ENCODE measurements at regions not wholly inside any gene's neighbourhood (a gene's known extent, or its start where the extent isn't known, plus 50 kb on each side); places are given as distances from the start of the nearest gene placed in this dataset.
A peak's percentile ranks its signal among the peaks of the same experiment; 100 is the strongest.
"Not testable (repeated sequence)": the region's sequence is repeated elsewhere in the genome, so short reads cannot be mapped to it uniquely, and the experiment has no call there.

GRCh38 chr14:103279142-103280025, 54.7 kb upstream of the EIF5 start:
- WGBS, 2 experiments, result 28 to 29% methylated on average over 102 of the region's 102 CpGs
- H3K4me3 ChIP-seq (ENCODE audit: insufficient read depth, low read depth, low read length), result peak overlapping the region; percentile 10

GRCh38 chr14:103280278-103280928, 53.6 kb upstream of the EIF5 start:
- Histone ChIP-seq H3K27me3 (ENCODE audit: control insufficient read depth, insufficient read depth, low read length, poor library complexity, severe bottlenecking) (peaks cover 49% of the 10 kb centered on the region), H3K4me1 (ENCODE audit: control insufficient read depth, insufficient read depth, low read length) (no peaks in the 10 kb centered on the region), H3K9me3 (ENCODE audit: control insufficient read depth, low read length) (no peaks in the 10 kb centered on the region), H3K4me3 (ENCODE audit: insufficient read depth, low read depth, low read length) (no peak overlapping the region), H3K27ac (ENCODE audit: insufficient read depth, low read depth, low read length, poor library complexity, severe bottlenecking) (no peak overlapping the region), H3K36me3 (ENCODE audit: control insufficient read depth, insufficient read depth, low read length) (no peaks in the 10 kb centered on the region)
- 85% methylated on average over 15 of the region's 15 CpGs for WGBS, 2 experiments

More at GRCh38 chr14:103279142-103280025, 54.7 kb upstream of the EIF5 start:
- Histone ChIP-seq H3K9me3 (ENCODE audit: control insufficient read depth, low read length) (no peaks in the 10 kb centered on the region), H3K4me1 (ENCODE audit: control insufficient read depth, insufficient read depth, low read length) (no peaks in the 10 kb centered on the region), H3K27ac (ENCODE audit: insufficient read depth, low read depth, low read length, poor library complexity, severe bottlenecking) (no peak overlapping the region), H3K36me3 (ENCODE audit: control insufficient read depth, insufficient read depth, low read length) (no peaks in the 10 kb centered on the region), H3K27me3 (ENCODE audit: control insufficient read depth, insufficient read depth, low read length, poor library complexity, severe bottlenecking) (peaks cover 59% of the 10 kb centered on the region)

- Histone ChIP-seq H3K4me1 (ENCODE audit: control insufficient read depth, insufficient read depth, low read length) (no peaks in the 10 kb centered on the region), H3K27ac (ENCODE audit: insufficient read depth, low read depth, low read length, poor library complexity, severe bottlenecking) (no peak overlapping the region), H3K36me3 (ENCODE audit: control insufficient read depth, insufficient read depth, low read length) (no peaks in the 10 kb centered on the region), H3K9me3 (ENCODE audit: control insufficient read depth, low read length) (no peaks in the 10 kb centered on the region), H3K27me3 (ENCODE audit: control insufficient read depth, insufficient read depth, low read length, poor library complexity, severe bottlenecking) (peaks cover 45% of the 10 kb centered on the region), H3K4me3 (ENCODE audit: insufficient read depth, low read depth, low read length) (no peak overlapping the region)
- 79 to 80% methylated on average over 11 of the region's 11 CpGs for WGBS, 2 experiments
Observed at GRCh38 chr14:103281496-103282231, 52.4 kb upstream of the EIF5 start.

GRCh38 chr14:103282309-103282708, 51.7 kb upstream of the EIF5 start:
- H3K36me3 ChIP-seq (ENCODE audit: control insufficient read depth, insufficient read depth, low read length); H3K4me3 ChIP-seq (ENCODE audit: insufficient read depth, low read depth, low read length); H3K4me1 ChIP-seq (ENCODE audit: control insufficient read depth, insufficient read depth, low read length); H3K27ac ChIP-seq (ENCODE audit: insufficient read depth, low read depth, low read length, poor library complexity, severe bottlenecking); H3K9me3 ChIP-seq (ENCODE audit: control insufficient read depth, low read length): not testable (repeated sequence)
- 96 to 97% methylated on average over 17 of the region's 17 CpGs for WGBS, 2 experiments
- peaks cover 41% of the 10 kb centered on the region for H3K27me3 ChIP-seq (ENCODE audit: control insufficient read depth, insufficient read depth, low read length, poor library complexity, severe bottlenecking)

- no peaks in the 10 kb centered on the region for H3K9me3 ChIP-seq (ENCODE audit: control insufficient read depth, low read length)
- no peak overlapping the region for H3K4me3 ChIP-seq (ENCODE audit: insufficient read depth, low read depth, low read length)
- H3K36me3 ChIP-seq (ENCODE audit: control insufficient read depth, insufficient read depth, low read length), result no peaks in the 10 kb centered on the region
- peaks cover 35% of the 10 kb centered on the region for H3K27me3 ChIP-seq (ENCODE audit: control insufficient read depth, insufficient read depth, low read length, poor library complexity, severe bottlenecking)
- no peak overlapping the region for H3K27ac ChIP-seq (ENCODE audit: insufficient read depth, low read depth, low read length, poor library complexity, severe bottlenecking)
- WGBS, 2 experiments, result 79 to 82% methylated on average over 5 of the region's 5 CpGs
- H3K4me1 ChIP-seq (ENCODE audit: control insufficient read depth, insufficient read depth, low read length), result no peaks in the 10 kb centered on the region
Observed at GRCh38 chr14:103282932-103283331, 51.1 kb upstream of the EIF5 start.

- Histone ChIP-seq H3K9me3 (ENCODE audit: control insufficient read depth, low read length) (no peaks in the 10 kb centered on the region), H3K36me3 (ENCODE audit: control insufficient read depth, insufficient read depth, low read length) (no peaks in the 10 kb centered on the region), H3K27ac (ENCODE audit: insufficient read depth, low read depth, low read length, poor library complexity, severe bottlenecking) (no peak overlapping the region), H3K27me3 (ENCODE audit: control insufficient read depth, insufficient read depth, low read length, poor library complexity, severe bottlenecking) (peaks cover 26% of the 10 kb centered on the region), H3K4me3 (ENCODE audit: insufficient read depth, low read depth, low read length) (no peak overlapping the region), H3K4me1 (ENCODE audit: control insufficient read depth, insufficient read depth, low read length) (no peaks in the 10 kb centered on the region)
- WGBS, 2 experiments, result 83 to 84% methylated on average over 12 of the region's 12 CpGs
Observed at GRCh38 chr14:103283916-103284315, 50.1 kb upstream of the EIF5 start.

All from ectodermal cell (in vitro differentiated cells).